GM23248 (cell line): ENCODE measurements at regions not wholly inside any gene's neighbourhood (a gene's known extent, or its start where the extent isn't known, plus 50 kb on each side); places are given as distances from the start of the nearest gene placed in this dataset.
"Not testable (repeated sequence)": the region's sequence is repeated elsewhere in the genome, so short reads cannot be mapped to it uniquely, and the experiment has no call there.

Source experiments
- DNase-seq: peaks from one replicate; pipeline ENCODE4 v3.0.0-alpha.2; 2015
- H2AFZ ChIP-seq: fragments of 200-600 bp; sonication (generic); 2 replicates; pipeline ENCODE4 v1.6.1; 2016; ENCODE audit warnings: antibody characterized with exemption
- H3F3A ChIP-seq: fragments of 200-600 bp; sonication (generic); 2 replicates; pipeline ENCODE4 v1.6.1; 2016; ENCODE audit warnings: mild to moderate bottlenecking, antibody characterized with exemption, mixed run types; ENCODE audit not compliant: insufficient read depth
- H3K27ac ChIP-seq: fragments of 200-600 bp; sonication (generic); 2 replicates; pipeline ENCODE4 v1.5.1; 2016; ENCODE audit warnings: mild to moderate bottlenecking
- H3K27me3 ChIP-seq: fragments of 200-600 bp; sonication (generic); replicated peaks from 2 replicates; pipeline ENCODE4 v1.6.1; 2016; ENCODE audit warnings: mild to moderate bottlenecking; ENCODE audit not compliant: insufficient read depth
- H3K36me3 ChIP-seq: fragments of 200-600 bp; sonication (generic); 2 replicates; pipeline ENCODE4 v1.6.1; 2016; ENCODE audit warnings: low read depth, mild to moderate bottlenecking
- H3K4me1 ChIP-seq: fragments of 200-600 bp; sonication (generic); 2 replicates; pipeline ENCODE4 v1.6.1; 2016; ENCODE audit warnings: mild to moderate bottlenecking; ENCODE audit not compliant: insufficient read depth
- H3K4me2 ChIP-seq: fragments of 200-600 bp; sonication (generic); one replicate; pipeline ENCODE4 v1.6.1; 2016; ENCODE audit warnings: mild to moderate bottlenecking; ENCODE audit not compliant: unreplicated experiment
- H3K4me3 ChIP-seq: fragments of 200-600 bp; sonication (generic); 2 replicates; pipeline ENCODE4 v1.5.1; 2016; ENCODE audit warnings: mild to moderate bottlenecking
- H3K79me2 ChIP-seq: fragments of 200-600 bp; sonication (generic); 2 replicates; pipeline ENCODE4 v1.6.1; 2016; ENCODE audit warnings: mild to moderate bottlenecking; ENCODE audit not compliant: insufficient read depth
- H3K9ac ChIP-seq: fragments of 200-600 bp; sonication (generic); 2 replicates; pipeline ENCODE4 v1.6.1; 2016; ENCODE audit warnings: mild to moderate bottlenecking
- H3K9me2 ChIP-seq: fragments of 200-600 bp; sonication (generic); 2 replicates; pipeline ENCODE4 v1.6.1; 2016; ENCODE audit warnings: mixed run types, mild to moderate bottlenecking, moderate library complexity; ENCODE audit not compliant: insufficient read depth
- H3K9me3 ChIP-seq: fragments of 200-600 bp; sonication (generic); one replicate; pipeline ENCODE4 v1.6.1; 2017; ENCODE audit warnings: low read depth
- H4K20me1 ChIP-seq: fragments of 200-600 bp; sonication (generic); 2 replicates; pipeline ENCODE4 v1.6.0; 2016; ENCODE audit not compliant: insufficient read depth
- EZH2 ChIP-seq: fragments of 200-600 bp; sonication (generic); IDR thresholded peaks from 2 replicates; pipeline ENCODE4 v1.6.1; 2018; ENCODE audit warnings: antibody characterized with exemption, mild to moderate bottlenecking; ENCODE audit not compliant: insufficient read depth, poor library complexity, severe bottlenecking
- EZH2phosphoT487 ChIP-seq: fragments of 200-600 bp; sonication (generic); IDR thresholded peaks from 2 replicates; pipeline ENCODE4 v1.6.1; 2018; ENCODE audit warnings: antibody characterized with exemption, moderate library complexity, mild to moderate bottlenecking, low read depth; ENCODE audit not compliant: insufficient read depth
- WGBS, 2 experiments: methylation state at CpG; one replicate each; pipeline ENCODE4 v1.1.6; 2015 to 2017; ENCODE audit warnings: low lambda C conversion rate in 2 of 2, low coverage in 1 of 2; ENCODE audit errors: missing lambda C conversion rate in 2 of 2; 5-methylcytosine and 5-hydroxymethylcytosine counted together
- in situ Hi-C: fragments of 300-500 bp; cut with MboI; formaldehyde crosslinking; loops from 2 replicates; pipeline ENCODE4 v1.15.0; 2020

GRCh38 chr16:54985156-54985555 is 54.5 kb downstream of the IRX5 start:
- 57 to 61% methylated on average over 9 of the region's 9 CpGs for WGBS, 2 experiments

DNA sequence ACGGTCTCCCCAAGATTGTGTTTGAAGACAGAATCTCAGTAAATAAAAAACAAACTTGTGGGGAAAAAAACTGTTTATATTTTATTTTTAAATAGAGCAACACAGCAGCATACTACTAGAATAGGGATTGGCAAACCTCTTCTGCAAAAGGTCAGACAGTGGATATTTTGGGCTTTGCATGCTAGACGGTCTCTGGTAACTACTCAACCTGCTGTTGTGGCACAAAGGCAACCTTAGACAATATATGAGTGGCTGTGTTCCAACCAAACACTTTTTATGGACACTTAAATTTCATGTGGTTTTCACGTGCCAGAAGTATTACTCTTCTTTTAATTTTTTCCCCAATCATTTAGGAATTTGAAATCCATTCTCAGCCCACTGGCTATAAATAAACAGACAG is 55.0 kb downstream of the IRX5 start:
- H3K4me2 ChIP-seq, result no peak overlapping the region
- H3K9ac ChIP-seq, result no peak overlapping the region
- H3K9me3 ChIP-seq, result no peaks in the 10 kb centered on the region
- no peak overlapping the region for H3K27ac ChIP-seq
- no peaks in the 10 kb centered on the region for H3K36me3 ChIP-seq
- no peak overlapping the region for H3K4me3 ChIP-seq
- no peaks in the 10 kb centered on the region; the same call in 1 of the 2 replicates for H3K27me3 ChIP-seq
- no peaks in the 10 kb centered on the region for H4K20me1 ChIP-seq
- DNase-seq, result no peak
- no peaks in the 10 kb centered on the region for H3K9me2 ChIP-seq
- 65 to 70% methylated on average over 3 of the region's 3 CpGs for WGBS, 2 experiments
- H3K79me2 ChIP-seq, result no peaks in the 10 kb centered on the region
- TF ChIP-seq EZH2 (no peak), EZH2phosphoT487 (no peak)
- no peaks in the 10 kb centered on the region for H3K4me1 ChIP-seq
- no peak overlapping the region for H2AFZ ChIP-seq
- in situ Hi-C loops, result no loop called here
- H3F3A ChIP-seq, result no peaks in the 10 kb centered on the region

More at GRCh38 chr16:54985156-54985555, 54.5 kb downstream of the IRX5 start:
- in situ Hi-C loops, result no loop called here
- Histone ChIP-seq H3F3A (no peaks in the 10 kb centered on the region), H3K27ac (no peak overlapping the region), H2AFZ (no peak overlapping the region), H3K9me3 (no peaks in the 10 kb centered on the region), H3K36me3 (no peaks in the 10 kb centered on the region), H3K4me2 (no peak overlapping the region), H4K20me1 (no peaks in the 10 kb centered on the region), H3K4me3 (no peak overlapping the region), H3K27me3 (no peaks in the 10 kb centered on the region; the same call in 1 of the 2 replicates), H3K9ac (no peak overlapping the region), H3K79me2 (no peaks in the 10 kb centered on the region), H3K4me1 (no peaks in the 10 kb centered on the region), H3K9me2 (no peaks in the 10 kb centered on the region)
- no peak for TF ChIP-seq EZH2
- no peak for TF ChIP-seq EZH2phosphoT487
- DNase-seq, result no peak

DNA sequence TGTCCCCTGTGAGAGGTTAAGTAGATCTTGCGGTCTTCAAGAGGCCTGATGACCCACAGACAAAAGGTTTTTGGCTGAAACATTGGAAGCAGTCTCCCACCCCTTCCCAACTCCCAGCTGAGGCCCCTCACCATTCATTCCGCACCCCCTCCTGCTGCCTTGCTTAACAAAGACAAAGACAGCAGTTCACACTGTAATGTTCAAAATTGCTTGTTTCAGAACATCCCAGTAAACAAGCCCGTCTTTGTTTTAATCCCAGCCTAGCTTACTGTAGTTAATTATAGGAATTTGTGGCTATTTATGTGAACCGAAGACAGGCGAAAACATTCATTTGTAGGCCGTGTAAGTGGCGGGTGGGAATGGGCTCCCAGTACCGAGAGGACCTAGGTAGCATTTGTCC is 55.7 kb downstream of the IRX5 start:
- Histone ChIP-seq H3K4me3 (no peak overlapping the region), H2AFZ (no peak overlapping the region), H3K4me2 (no peak overlapping the region), H3K36me3 (no peaks in the 10 kb centered on the region), H4K20me1 (no peaks in the 10 kb centered on the region), H3K27ac (no peak overlapping the region), H3K9me3 (no peaks in the 10 kb centered on the region), H3K79me2 (no peaks in the 10 kb centered on the region), H3K4me1 (no peaks in the 10 kb centered on the region), H3K9ac (no peak overlapping the region), H3K27me3 (no peaks in the 10 kb centered on the region; the same call in 1 of the 2 replicates), H3F3A (no peaks in the 10 kb centered on the region), H3K9me2 (no peaks in the 10 kb centered on the region)
- TF ChIP-seq EZH2phosphoT487, result no peak
- TF ChIP-seq EZH2, result no peak
- WGBS, 2 experiments, result 74 to 75% methylated on average over 8 of the region's 8 CpGs
- in situ Hi-C loops, result no loop called here
- DNase-seq, result no peak

- Histone ChIP-seq H3K79me2 (no peaks in the 10 kb centered on the region), H3K9ac (no peak overlapping the region), H2AFZ (no peak overlapping the region), H3F3A (no peaks in the 10 kb centered on the region), H3K4me2 (no peak overlapping the region), H3K4me1 (no peaks in the 10 kb centered on the region), H3K9me2 (no peaks in the 10 kb centered on the region), H3K4me3 (no peak overlapping the region), H3K27me3 (no peaks in the 10 kb centered on the region; the same call in 1 of the 2 replicates), H4K20me1 (no peaks in the 10 kb centered on the region), H3K9me3 (no peaks in the 10 kb centered on the region), H3K27ac (no peak overlapping the region), H3K36me3 (no peaks in the 10 kb centered on the region)
- 81 to 92% methylated on average over 6 to 14 of the region's 14 CpGs for WGBS, 2 experiments
- in situ Hi-C loops, result no loop called here
- DNase-seq, result no peak
- no peak for TF ChIP-seq EZH2
- no peak for TF ChIP-seq EZH2phosphoT487
Observed at GRCh38 chr16:54987081-54987480, 56.4 kb downstream of the IRX5 start.

GRCh38 chr16:54991525-54991924 is 60.9 kb downstream of the IRX5 start:
- DNase-seq, result no peak
- 50 to 61% methylated on average over 3 of the region's 3 CpGs for WGBS, 2 experiments
- H3F3A ChIP-seq, result no peaks in the 10 kb centered on the region
- no peaks in the 10 kb centered on the region for H3K36me3 ChIP-seq
- H3K27me3 ChIP-seq, result peaks cover 7% of the 10 kb centered on the region; the same call in 1 of the 2 replicates
- H3K4me2 ChIP-seq, result no peak overlapping the region
- H3K79me2 ChIP-seq, result no peaks in the 10 kb centered on the region
- in situ Hi-C loops, result no loop called here
- no peak overlapping the region for H3K9ac ChIP-seq
- no peak overlapping the region for H3K27ac ChIP-seq
- TF ChIP-seq EZH2phosphoT487 (no peak), EZH2 (no peak)
- H2AFZ ChIP-seq, result no peak overlapping the region
- H3K9me3 ChIP-seq, result no peaks in the 10 kb centered on the region
- no peaks in the 10 kb centered on the region for H3K9me2 ChIP-seq
- no peaks in the 10 kb centered on the region for H3K4me1 ChIP-seq
- no peak overlapping the region for H3K4me3 ChIP-seq
- H4K20me1 ChIP-seq, result no peaks in the 10 kb centered on the region

- DNase-seq, H4K20me1 ChIP-seq, H3K27ac ChIP-seq, H3K36me3 ChIP-seq, H3K9me3 ChIP-seq, H3K79me2 ChIP-seq, H3K4me1 ChIP-seq, H3K9ac ChIP-seq, H3K4me2 ChIP-seq, in situ Hi-C loops, H3F3A ChIP-seq, H3K9me2 ChIP-seq, H3K4me3 ChIP-seq, H2AFZ ChIP-seq: not testable (repeated sequence)
- 88% methylated on average over 4 of the region's 4 CpGs for WGBS, 2 experiments
- peaks cover 12% of the 10 kb centered on the region; the same call in 1 of the 2 replicates for H3K27me3 ChIP-seq
Observed at GRCh38 chr16:54991946-54992345, 61.3 kb downstream of the IRX5 start.
